Heart left ventricle (tissue), 16 donors: ENCODE measurements at regions not wholly inside any gene's neighbourhood (a gene's known extent, or its start where the extent isn't known, plus 50 kb on each side); places are given as distances from the start of the nearest gene placed in this dataset.

Experiments
- ATAC-seq, 4 donors: fragments of 200-7000 bp; cut with Tn5 transposase; one replicate each; pipeline ENCODE4 v1.9.1; 2020 to 2022; ENCODE audit warnings: moderate library complexity in 4 of 4, mild to moderate bottlenecking in 3 of 4, moderate number of reproducible peaks in 1 of 4
- DNase-seq, 5 donors: peaks; one replicate each; pipeline ENCODE4 v3.0.0-alpha.2; 2020
- H3K27ac ChIP-seq, 12 donors: fragments of 200-600 bp; sonication (generic) in 4 of 12; one replicate each; pipeline versions ENCODE4 v1.5.0 to v1.8.0; 2016 to 2022; ENCODE audit warnings: mild to moderate bottlenecking in 2 of 12
- H3K27me3 ChIP-seq, 9 donors: fragments of 200-600 bp; sonication (generic) in 2 of 9; one replicate each; pipeline versions ENCODE4 v1.5.1 to v1.8.0; 2016 to 2022; ENCODE audit warnings: mild to moderate bottlenecking in 3 of 9
- H3K36me3 ChIP-seq, 9 donors: fragments of 200-600 bp; sonication (generic) in 2 of 9; one replicate each; pipeline versions ENCODE4 v1.5.0 to v1.8.0; 2018 to 2022; ENCODE audit warnings: mild to moderate bottlenecking in 2 of 9
- H3K4me1 ChIP-seq, 12 donors: fragments of 200-600 bp; sonication (generic) in 4 of 12; one replicate each; pipeline versions ENCODE4 v1.5.0 to v1.8.0; 2016 to 2022; ENCODE audit warnings: mild to moderate bottlenecking in 3 of 12
- H3K4me3 ChIP-seq, 12 donors: fragments of 200-600 bp; sonication (generic) in 4 of 12; one replicate each; pipeline versions ENCODE4 v1.5.0 to v1.8.0; 2017 to 2022; ENCODE audit warnings: mild to moderate bottlenecking in 9 of 12, moderate library complexity in 4 of 12
- H3K9me3 ChIP-seq, 12 donors: fragments of 200-600 bp; sonication (generic) in 4 of 12; one replicate each; pipeline versions ENCODE4 v1.5.0 to v1.8.0; 2016 to 2022; ENCODE audit warnings: mild to moderate bottlenecking in 1 of 12
- CTCF ChIP-seq, 12 donors: fragments of 200-600 bp; sonication (generic) in 4 of 12; IDR thresholded peaks; one replicate each; pipeline versions ENCODE4 v1.5.0 to v1.8.0; 2018 to 2022; ENCODE audit warnings: antibody characterized with exemption in 12 of 12, mild to moderate bottlenecking in 5 of 12
- POLR2A ChIP-seq, 2 donors: fragments of 450-650 bp; IDR thresholded peaks; one replicate each; pipeline ENCODE4 v1.6.1; 2017; ENCODE audit warnings: antibody characterized with exemption in 2 of 2, mild to moderate bottlenecking in 2 of 2, moderate library complexity in 2 of 2
- WGBS, 4 donors: extraction: QIAGEN DNeasy Blood & Tissue Kit in 2 of 4; methylation state at CpG; one replicate each; pipeline versions ENCODE4 v1.1.5 to v1.1.7; 2013 to 2018; 5-methylcytosine and 5-hydroxymethylcytosine counted together
- intact Hi-C, 10 donors: fragments of 100-400 bp; cut with DNase I; formaldehyde crosslinking; loops; one replicate each; pipeline versions ENCODE4 v1.11.1 to v1.14.2; 2022
- donor health status: ischemic (EF 13 %, LVEDD 7.1; RV severe dilation, severe dysfunction).
- donor health status: healthy with polysubstance abuse.
- donor health status: DM: no; HTN: yes; CAD: no.
- donor health status: DM: no; HTN: no; CAD: no.
- donor health status: ischemic (EF 25% LVEDD 6.9; RV normal size, moderate dysfunction).
- donor health status: ischemic (EF 25% LVEDD 5.7; RV mildly dilated, moderate dysfunction).
- donor health status: healthy.
- donor health status: DM: yes; HTN: yes; CAD: no.
- donor health status: ischemic (EF 35%, LVEDD 5.7; RV mildly dilated, moderate dysfunction).
- donor health status: nonischemic (EF 11% LVEDD 7.7; RV severe dilation, severe dysfunction).
- donor health status: DM: yes; HTN: yes; CAD: no.
- donor health status: PGD.
- donor health status: ischemic (EF 29% LVEDD 5.4; RV normal size, mild dysfunction).
- donor health status: nonischemic (EF 23%, LVEDD 6.1; RV moderate dilation, normal function).

- DNase-seq (no peak), ATAC-seq (no peak)
- H3K27me3 ChIP-seq, result no peaks in the 10 kb centered on the region
- H3K9me3 ChIP-seq, result no peaks in the 10 kb centered on the region
- intact Hi-C loops, result no loop called here
- no peak for TF ChIP-seq CTCF (IDR thresholded peaks at IDR 0.05)
- TF ChIP-seq POLR2A (IDR thresholded peaks at IDR 0.05), result no peak
- no peak overlapping the region for H3K27ac ChIP-seq
- H3K36me3 ChIP-seq, result no peaks in the 10 kb centered on the region
- H3K4me1 ChIP-seq, result no peaks in the 10 kb centered on the region
- no peak overlapping the region for H3K4me3 ChIP-seq
Observed at GRCh38 chr13:63944911-63945310, 2529.3 kb upstream of the PCDH20 start.

DNA sequence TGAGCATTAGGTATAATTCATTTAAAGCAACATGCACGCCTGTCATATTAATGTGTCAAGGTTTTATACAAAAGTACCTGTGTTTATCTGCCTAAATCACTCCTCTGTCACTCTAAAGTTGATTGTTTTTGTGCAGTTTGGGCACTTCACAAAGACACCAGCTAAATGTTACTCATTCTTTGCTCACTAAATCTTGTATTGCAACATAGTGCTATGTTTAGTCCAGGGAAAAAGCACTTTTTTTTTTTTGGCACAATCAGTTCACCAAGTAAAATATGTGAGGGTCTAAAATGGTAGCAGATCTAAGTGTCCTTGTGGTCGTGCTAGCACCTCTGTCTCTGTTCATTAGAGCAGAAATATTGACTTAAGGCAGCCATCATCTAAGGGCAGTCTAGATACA is 2526.7 kb upstream of the PCDH20 start:
- Histone ChIP-seq H3K27me3 (no peaks in the 10 kb centered on the region), H3K27ac (no peak overlapping the region), H3K36me3 (no peaks in the 10 kb centered on the region), H3K9me3 (no peaks in the 10 kb centered on the region), H3K4me1 (no peaks in the 10 kb centered on the region), H3K4me3 (no peak overlapping the region)
- DNase-seq (no peak), ATAC-seq (no peak)
- intact Hi-C loops, result no loop called here
- WGBS, 4 donors, result 59 to 65% (median 62%) methylated on average over 2 of the region's 2 CpGs
- TF ChIP-seq CTCF (IDR thresholded peaks at IDR 0.05), result no peak
- TF ChIP-seq POLR2A (IDR thresholded peaks at IDR 0.05), result no peak

GRCh38 chr13:63938851-63939250 is 2523.2 kb upstream of the PCDH20 start:
- no peak overlapping the region for H3K27ac ChIP-seq
- no peaks in the 10 kb centered on the region for H3K27me3 ChIP-seq
- DNase-seq (no peak), ATAC-seq (no peak)
- H3K4me3 ChIP-seq, result no peak overlapping the region
- no peak for TF ChIP-seq CTCF (IDR thresholded peaks at IDR 0.05)
- TF ChIP-seq POLR2A (IDR thresholded peaks at IDR 0.05), result no peak
- 93 to 96% (median 93%) methylated on average over 3 of the region's 3 CpGs for WGBS, 4 donors
- intact Hi-C loops, result no loop called here
- peaks cover 0 to 11% (median 0%) of the 10 kb centered on the region in 12 donors for H3K9me3 ChIP-seq
- no peaks in the 10 kb centered on the region for H3K4me1 ChIP-seq
- H3K36me3 ChIP-seq, result no peaks in the 10 kb centered on the region

DNA sequence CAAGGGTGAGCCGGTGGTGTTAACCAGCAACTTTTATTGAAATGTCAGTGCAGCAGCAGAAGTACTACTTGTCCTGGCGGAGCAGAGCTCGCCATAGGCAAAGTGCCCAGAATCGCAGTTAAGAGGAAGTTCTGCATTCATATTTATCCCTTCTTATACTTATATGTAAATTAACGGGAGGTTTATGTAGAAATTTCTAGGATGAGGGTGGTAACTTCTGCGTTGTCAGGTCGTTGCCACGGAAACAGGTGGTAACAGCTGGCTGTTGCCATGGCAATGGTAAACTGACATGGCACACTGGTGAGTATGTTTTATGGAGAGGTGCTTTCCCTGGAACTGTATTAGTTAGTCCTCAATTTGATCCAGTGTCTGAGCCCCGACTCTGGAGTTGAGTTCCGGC is 2494.9 kb upstream of the PCDH20 start:
- ATAC-seq (no peak), DNase-seq (no peak)
- intact Hi-C loops, result no loop called here
- Histone ChIP-seq H3K4me3 (no peak overlapping the region), H3K9me3 (peaks cover 0 to 8% (median 0%) of the 10 kb centered on the region in 12 donors), H3K36me3 (no peaks in the 10 kb centered on the region), H3K27me3 (no peaks in the 10 kb centered on the region), H3K27ac (no peak overlapping the region), H3K4me1 (no peaks in the 10 kb centered on the region)
- 46 to 55% (median 53%) methylated on average over 10 of the region's 10 CpGs for WGBS, 4 donors
- no peak for TF ChIP-seq CTCF (IDR thresholded peaks at IDR 0.05)
- no peak for TF ChIP-seq POLR2A (IDR thresholded peaks at IDR 0.05)
